CD14-positive monocyte (primary cell): ENCODE measurements at regions not wholly inside any gene's neighbourhood (a gene's known extent, or its start where the extent isn't known, plus 50 kb on each side); places are given as distances from the start of the nearest gene placed in this dataset.

ENCODE experiments used
- DNase-seq, 3 donors: peaks; one replicate each; pipeline ENCODE4 v3.0.0-alpha.2; 2011 to 2022
- H2AFZ ChIP-seq: 2 replicates; pipeline ENCODE4 v1.6.0; 2012; ENCODE audit warnings: mild to moderate bottlenecking, low read depth, low read length, inconsistent platforms; ENCODE audit not compliant: insufficient read depth, poor library complexity, severe bottlenecking
- H3K27ac ChIP-seq, 2 donors: 1 replicate in 1 of 2; 2 replicates in 1 of 2; pipeline ENCODE4 v1.5.1; 2012 to 2013; ENCODE audit warnings: low read length in 2 of 2, control low read depth in 1 of 2, inconsistent platforms in 1 of 2, low read depth in 1 of 2, mild to moderate bottlenecking in 1 of 2
- H3K27me3 ChIP-seq, 2 donors: one replicate each; pipeline versions ENCODE4 v1.6.0 to v1.6.1; 2011 to 2013; ENCODE audit warnings: low read length in 2 of 2; ENCODE audit not compliant: control insufficient read depth in 2 of 2, insufficient read depth in 2 of 2
- H3K36me3 ChIP-seq, 2 donors: replicated peaks in 1 of 2; 1 replicate in 1 of 2; 2 replicates in 1 of 2; pipeline versions ENCODE4 v1.5.1 to v1.6.1; 2012 to 2013; ENCODE audit warnings: low read length in 2 of 2, control low read depth in 1 of 2, inconsistent platforms in 1 of 2, mild to moderate bottlenecking in 1 of 2; ENCODE audit not compliant: insufficient read depth in 2 of 2, control insufficient read depth in 1 of 2
- H3K4me1 ChIP-seq, 2 donors: 1 replicate in 1 of 2; 2 replicates in 1 of 2; pipeline versions ENCODE4 v1.5.1 to v1.6.1; 2012 to 2013; ENCODE audit warnings: low read length in 2 of 2, control low read depth in 1 of 2, inconsistent platforms in 1 of 2, mild to moderate bottlenecking in 1 of 2, moderate library complexity in 1 of 2; ENCODE audit not compliant: insufficient read depth in 2 of 2, control insufficient read depth in 1 of 2
- H3K4me2 ChIP-seq: replicated peaks from 2 replicates; pipeline ENCODE3; 2012; ENCODE audit warnings: low read length, moderate library complexity, mild to moderate bottlenecking; ENCODE audit not compliant: poor library complexity, severe bottlenecking; ENCODE audit errors: extremely low read depth
- H3K4me3 ChIP-seq, 3 experiments: fragments of 200-600 bp in 1 of 3; sonication (generic) in 1 of 3; replicated peaks in 1 of 3; 1 replicate in 2 of 3; 2 replicates in 1 of 3; pipeline ENCODE4 v1.5.1; 2011 to 2013; ENCODE audit warnings: low read length in 3 of 3, mild to moderate bottlenecking in 3 of 3, control low read depth in 2 of 3, low read depth in 2 of 3, inconsistent platforms in 1 of 3, moderate library complexity in 1 of 3
- H3K79me2 ChIP-seq: 2 replicates; pipeline ENCODE4 v1.6.0; 2012; ENCODE audit warnings: mild to moderate bottlenecking, control low read depth, inconsistent platforms, low read length, moderate library complexity; ENCODE audit not compliant: insufficient read depth
- H3K9ac ChIP-seq: 2 replicates; pipeline ENCODE4 v1.6.0; 2017; ENCODE audit warnings: low read length, mild to moderate bottlenecking; ENCODE audit not compliant: insufficient read depth, poor library complexity, severe bottlenecking
- H3K9me3 ChIP-seq, 2 donors: replicated peaks in 1 of 2; 1 replicate in 1 of 2; 2 replicates in 1 of 2; pipeline versions ENCODE4 v1.5.1 to v1.6.1; 2012 to 2013; ENCODE audit warnings: low read length in 2 of 2, control low read depth in 1 of 2; ENCODE audit not compliant: control insufficient read depth in 1 of 2, insufficient read depth in 1 of 2
- H4K20me1 ChIP-seq: 2 replicates; pipeline ENCODE4 v1.6.0; 2012; ENCODE audit warnings: mild to moderate bottlenecking, low read length, control low read depth, moderate library complexity; ENCODE audit not compliant: insufficient read depth
- H3K27ac Mint-ChIP-seq, 7 donors: one replicate each; pipeline ENCODE4 v1.8.0; 2020; ENCODE audit warnings: mild to moderate bottlenecking in 7 of 7, mixed read lengths in 7 of 7, moderate library complexity in 6 of 7, inconsistent platforms in 2 of 7
- H3K27me3 Mint-ChIP-seq, 3 donors: one replicate each; pipeline ENCODE4 v1.8.0; 2021 to 2022; ENCODE audit warnings: low read depth in 3 of 3, mild to moderate bottlenecking in 3 of 3, mixed read lengths in 3 of 3, moderate library complexity in 3 of 3, inconsistent platforms in 1 of 3
- H3K36me3 Mint-ChIP-seq, 2 donors: one replicate each; pipeline ENCODE4 v1.8.0; 2020; ENCODE audit warnings: mixed read lengths in 2 of 2, inconsistent platforms in 1 of 2, mild to moderate bottlenecking in 1 of 2
- H3K4me1 Mint-ChIP-seq: one replicate; pipeline ENCODE4 v1.8.0; 2020; ENCODE audit warnings: mild to moderate bottlenecking, mixed read lengths
- H3K4me3 Mint-ChIP-seq, 2 donors: one replicate each; pipeline ENCODE4 v1.8.0; 2020; ENCODE audit warnings: mild to moderate bottlenecking in 2 of 2, mixed read lengths in 2 of 2, moderate library complexity in 1 of 2
- H3K9me3 Mint-ChIP-seq, 7 donors: one replicate each; pipeline ENCODE4 v1.8.0; 2020 to 2022; ENCODE audit warnings: mixed read lengths in 7 of 7, mild to moderate bottlenecking in 6 of 7, moderate library complexity in 6 of 7, inconsistent platforms in 2 of 7
- CTCF ChIP-seq: fragments of 200-600 bp; IDR thresholded peaks from one replicate; pipeline ENCODE4 v1.8.0; 2022; ENCODE audit warnings: antibody characterized with exemption, mild to moderate bottlenecking
- whole genome bisulfite sequencing: methylation state at CpG from one replicate; pipeline ENCODE4 v1.1.5; 2013; ENCODE audit warnings: missing lambda C conversion rate; ENCODE audit not compliant: insufficient coverage; 5-methylcytosine and 5-hydroxymethylcytosine counted together
- intact Hi-C, 2 donors: fragments of 100-400 bp; cut with micrococcal nuclease; formaldehyde crosslinking; loops; one replicate each; pipeline versions ENCODE4 v1.15.0 to v1.15.1; 2023

- no peak overlapping the region for H3K4me3 Mint-ChIP-seq
- peaks cover 3 to 12% (median 7%) of the 10 kb centered on the region in 7 donors for H3K9me3 Mint-ChIP-seq
- no peak overlapping the region for H3K4me3 ChIP-seq
- H2AFZ ChIP-seq: no peak overlapping the region
- no peaks in the 10 kb centered on the region for H3K36me3 Mint-ChIP-seq
- peaks cover 15% of the 10 kb centered on the region in 2 donors for H3K9me3 ChIP-seq
- no peak for TF ChIP-seq CTCF
- no peaks in the 10 kb centered on the region for H3K27me3 Mint-ChIP-seq
- intact Hi-C loops: no loop called here
- H3K4me2 ChIP-seq: no peak overlapping the region
- no peak overlapping the region for H3K27ac Mint-ChIP-seq
- no peaks in the 10 kb centered on the region for H3K4me1 ChIP-seq
- no peaks in the 10 kb centered on the region for H3K27me3 ChIP-seq
- H3K4me1 Mint-ChIP-seq: no peaks in the 10 kb centered on the region
- no peaks in the 10 kb centered on the region for H3K36me3 ChIP-seq
- no peak for DNase-seq
- WGBS: 56% methylated on average over 2 of the region's 2 CpGs
- H3K27ac ChIP-seq: no peak overlapping the region
- no peaks in the 10 kb centered on the region for H3K79me2 ChIP-seq
- no peak overlapping the region for H3K9ac ChIP-seq
- H4K20me1 ChIP-seq: no peaks in the 10 kb centered on the region
Measured at GRCh38 chr17:53932386-53932785, 109.7 kb downstream of the KIF2B start.

GRCh38 chr17:53934931-53935330, 112.2 kb downstream of the KIF2B start:
- Histone ChIP-seq H3K27me3 (no peaks in the 10 kb centered on the region), H3K9me3 (peaks cover 15% of the 10 kb centered on the region in 2 donors), H2AFZ (no peak overlapping the region), H4K20me1 (no peaks in the 10 kb centered on the region), H3K27ac (no peak overlapping the region), H3K4me2 (no peak overlapping the region), H3K79me2 (no peaks in the 10 kb centered on the region), H3K9ac (no peak overlapping the region), H3K4me1 (no peaks in the 10 kb centered on the region), H3K4me3 (no peak overlapping the region), H3K36me3 (no peaks in the 10 kb centered on the region)
- Mint-ChIP-seq H3K4me3 (no peak overlapping the region), H3K9me3 (peaks cover 0 to 12% (median 7%) of the 10 kb centered on the region in 7 donors), H3K27ac (no peak overlapping the region), H3K36me3 (no peaks in the 10 kb centered on the region), H3K4me1 (no peaks in the 10 kb centered on the region), H3K27me3 (no peaks in the 10 kb centered on the region)
- DNase-seq: no peak
- no peak for TF ChIP-seq CTCF
- intact Hi-C loops: no loop called here
- no CpG with 5 or more reads among the region's 2 CpGs for WGBS
